ENCODE measurements at regions not wholly inside any gene's neighbourhood (a gene's known extent, or its start where the extent isn't known, plus 50 kb on each side); places are given as distances from the start of the nearest gene placed in this dataset.

- TF ChIP-seq TAF1 (IDR thresholded peaks at IDR 0.05; ENCODE audit: low read depth) (no peak), REST (IDR thresholded peaks at IDR 0.05; ENCODE audit: low read depth) (no peak), TCF12 (IDR thresholded peaks at IDR 0.05; ENCODE audit: low read depth) (no peak)
Measured at GRCh38 chr6:19535351-19535750, 301.8 kb upstream of the ID4 start.
